HuH-7 (cell line): ENCODE measurements at regions not wholly inside any gene's neighbourhood (a gene's known extent, or its start where the extent isn't known, plus 50 kb on each side); places are given as distances from the start of the nearest gene placed in this dataset.

Source experiments
- DNase-seq: peaks from one replicate; pipeline ENCODE4 v3.0.0; 2011; ENCODE audit warnings: low spot score

- no peak for DNase-seq
Measured at GRCh38 chr2:7812231-7812995, 869.4 kb upstream of the ID2 start.

GRCh38 chr2:7813541-7814292 lies 868.1 kb upstream of the ID2 start:
- no peak for DNase-seq

- no peak for DNase-seq
Measured at GRCh38 chr2:7815726-7816125, 866.1 kb upstream of the ID2 start.

- no peak for DNase-seq
Measured at GRCh38 chr2:7816233-7816632, 865.6 kb upstream of the ID2 start.

- DNase-seq, result no peak
Measured at GRCh38 chr2:7816944-7817343, 864.9 kb upstream of the ID2 start.

GRCh38 chr2:7819316-7819715 lies 862.5 kb upstream of the ID2 start:
- no peak for DNase-seq

GRCh38 chr2:7819850-7820249 lies 862.0 kb upstream of the ID2 start:
- no peak for DNase-seq

GRCh38 chr2:7824211-7824610 lies 857.6 kb upstream of the ID2 start:
- DNase-seq, result no peak

- DNase-seq, result no peak
Measured at GRCh38 chr2:7825591-7826312, 856.1 kb upstream of the ID2 start.

- DNase-seq, result no peak
Measured at GRCh38 chr2:7826656-7827055, 855.2 kb upstream of the ID2 start.

- DNase-seq, result no peak
Measured at GRCh38 chr2:7829241-7829640, 852.6 kb upstream of the ID2 start.

GRCh38 chr2:7830616-7831015 lies 851.2 kb upstream of the ID2 start:
- DNase-seq, result no peak

- DNase-seq, result no peak
Measured at GRCh38 chr2:7835151-7835550, 846.7 kb upstream of the ID2 start.

GRCh38 chr2:7835693-7836680 lies 845.9 kb upstream of the ID2 start:
- peak; percentile 15 for DNase-seq

GRCh38 chr2:7837237-7837760 lies 844.6 kb upstream of the ID2 start:
- DNase-seq, result no peak

- no peak for DNase-seq
Measured at GRCh38 chr2:7838669-7839068, 843.2 kb upstream of the ID2 start.

GRCh38 chr2:7840651-7841380 lies 841.0 kb upstream of the ID2 start:
- DNase-seq, result no peak

- no peak for DNase-seq
Measured at GRCh38 chr2:7841751-7842150, 840.1 kb upstream of the ID2 start.

GRCh38 chr2:7844414-7844965 lies 837.4 kb upstream of the ID2 start:
- DNase-seq, result no peak

- DNase-seq, result no peak
Measured at GRCh38 chr2:7845332-7845731, 836.5 kb upstream of the ID2 start.
